ENCODE measurements at regions not wholly inside any gene's neighbourhood (a gene's known extent, or its start where the extent isn't known, plus 50 kb on each side); places are given as distances from the start of the nearest gene placed in this dataset.

DNA sequence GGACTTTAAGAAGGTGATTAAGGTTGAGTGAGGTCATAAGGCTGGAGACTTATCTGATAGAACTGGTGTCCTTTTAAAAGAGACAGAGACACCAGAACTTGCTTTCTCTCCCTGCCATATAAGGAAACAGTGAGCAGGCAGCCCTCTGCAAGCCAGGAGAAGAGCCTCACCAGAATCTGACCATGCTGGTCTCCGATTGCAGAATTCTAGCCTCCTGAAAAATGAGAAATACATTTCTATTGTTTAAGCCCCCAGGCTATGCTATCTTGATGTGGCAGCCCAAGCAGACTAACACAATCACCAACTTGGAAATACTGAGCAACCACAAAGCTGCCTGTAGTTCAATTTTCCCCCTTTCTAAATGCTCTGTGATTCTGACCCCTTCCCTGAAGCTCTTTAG lies 161.4 kb upstream of the RARB start:
- TF ChIP-seq, protein P1, sequence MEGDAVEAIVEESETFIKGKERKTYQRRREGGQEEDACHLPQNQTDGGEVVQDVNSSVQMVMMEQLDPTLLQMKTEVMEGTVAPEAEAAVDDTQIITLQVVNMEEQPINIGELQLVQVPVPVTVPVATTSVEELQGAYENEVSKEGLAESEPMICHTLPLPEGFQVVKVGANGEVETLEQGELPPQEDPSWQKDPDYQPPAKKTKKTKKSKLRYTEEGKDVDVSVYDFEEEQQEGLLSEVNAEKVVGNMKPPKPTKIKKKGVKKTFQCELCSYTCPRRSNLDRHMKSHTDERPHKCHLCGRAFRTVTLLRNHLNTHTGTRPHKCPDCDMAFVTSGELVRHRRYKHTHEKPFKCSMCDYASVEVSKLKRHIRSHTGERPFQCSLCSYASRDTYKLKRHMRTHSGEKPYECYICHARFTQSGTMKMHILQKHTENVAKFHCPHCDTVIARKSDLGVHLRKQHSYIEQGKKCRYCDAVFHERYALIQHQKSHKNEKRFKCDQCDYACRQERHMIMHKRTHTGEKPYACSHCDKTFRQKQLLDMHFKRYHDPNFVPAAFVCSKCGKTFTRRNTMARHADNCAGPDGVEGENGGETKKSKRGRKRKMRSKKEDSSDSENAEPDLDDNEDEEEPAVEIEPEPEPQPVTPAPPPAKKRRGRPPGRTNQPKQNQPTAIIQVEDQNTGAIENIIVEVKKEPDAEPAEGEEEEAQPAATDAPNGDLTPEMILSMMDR (IDR thresholded peaks at IDR 0.05; ENCODE audit: borderline replicate concordance, insufficient read depth, low read depth, low read length): no peak

DNA sequence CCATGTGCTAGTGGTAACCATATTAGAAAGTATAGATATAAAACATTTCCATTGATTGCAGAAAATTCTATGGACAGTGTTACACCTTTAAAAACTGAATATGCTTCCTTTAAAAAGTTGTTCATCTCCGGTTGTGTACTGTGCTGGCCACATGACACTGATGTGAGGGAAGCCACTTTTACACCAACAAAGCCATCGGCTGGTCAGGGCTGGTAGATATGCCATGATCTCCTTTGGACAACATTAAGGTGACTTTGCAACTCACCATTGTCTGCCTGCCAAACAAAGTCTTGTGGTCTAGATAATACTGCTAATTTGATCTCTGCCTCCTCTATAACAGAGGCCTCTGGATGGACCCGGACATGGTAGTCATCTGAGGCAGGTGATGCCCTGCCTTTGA lies 156.0 kb upstream of the RARB start:
- no peak overlapping the region for H3K4me3 ChIP-seq (ENCODE audit: low read depth, low read length)
- TF ChIP-seq, protein P1 (IDR thresholded peaks at IDR 0.05; ENCODE audit: borderline replicate concordance, insufficient read depth, low read depth, low read length): no peak

More for the DNA sequence above, 161.4 kb upstream of the RARB start:
- H3K4me3 ChIP-seq (ENCODE audit: low read depth, low read length): no peak overlapping the region

DNA sequence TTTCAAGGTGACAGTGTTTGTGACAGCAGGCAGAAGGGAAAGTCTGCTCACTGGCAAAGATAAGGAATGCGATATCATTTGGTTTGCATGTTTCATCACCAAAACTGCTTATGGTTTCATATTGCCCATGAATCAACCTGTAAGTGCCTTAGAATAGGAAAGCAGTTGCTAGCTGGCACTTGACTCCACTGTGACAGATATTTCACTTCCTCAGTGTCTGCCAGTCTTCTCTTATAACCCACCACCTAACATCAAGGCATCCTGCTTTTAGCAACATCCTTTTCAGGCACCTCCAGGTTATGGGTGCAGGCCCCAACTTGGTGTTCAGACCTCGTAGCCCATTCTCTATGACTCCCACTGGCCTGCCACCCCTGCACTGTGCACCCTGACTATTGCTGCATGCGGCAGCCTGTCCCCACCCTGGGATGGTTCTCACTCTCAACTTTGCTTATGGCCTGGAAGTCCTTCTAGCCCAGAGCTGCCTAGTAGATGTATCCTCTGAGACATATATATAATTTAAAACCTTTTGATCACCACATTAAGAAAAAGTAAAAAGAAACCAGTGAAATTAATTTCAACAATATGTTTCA lies 154.4 kb upstream of the RARB start:
- no peak overlapping the region for H3K4me3 ChIP-seq (ENCODE audit: low read depth, low read length)
- TF ChIP-seq, protein P1 (IDR thresholded peaks at IDR 0.05; ENCODE audit: borderline replicate concordance, insufficient read depth, low read depth, low read length): no peak

DNA sequence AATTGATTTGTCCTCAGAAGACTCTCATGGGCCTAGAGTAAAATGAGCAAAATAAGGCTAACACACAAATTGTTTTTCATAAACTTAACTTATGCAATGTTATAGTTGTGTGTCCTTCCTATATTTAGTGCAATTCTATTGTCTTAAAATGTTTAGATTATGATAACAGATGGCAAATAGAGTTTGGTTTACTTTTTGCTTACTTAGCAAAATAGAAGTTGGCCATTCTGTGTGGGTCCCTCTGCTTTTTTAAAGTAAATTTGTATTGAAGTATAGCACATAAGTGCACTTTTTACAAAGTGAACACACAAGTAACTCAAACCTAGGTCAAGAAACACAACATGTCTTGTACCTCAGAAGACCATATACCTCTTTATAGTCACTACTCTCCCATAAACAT lies 150.6 kb upstream of the RARB start:
- no peak overlapping the region for H3K4me3 ChIP-seq (ENCODE audit: low read depth, low read length)
- TF ChIP-seq, protein P1 (IDR thresholded peaks at IDR 0.05; ENCODE audit: borderline replicate concordance, insufficient read depth, low read depth, low read length): no peak

DNA sequence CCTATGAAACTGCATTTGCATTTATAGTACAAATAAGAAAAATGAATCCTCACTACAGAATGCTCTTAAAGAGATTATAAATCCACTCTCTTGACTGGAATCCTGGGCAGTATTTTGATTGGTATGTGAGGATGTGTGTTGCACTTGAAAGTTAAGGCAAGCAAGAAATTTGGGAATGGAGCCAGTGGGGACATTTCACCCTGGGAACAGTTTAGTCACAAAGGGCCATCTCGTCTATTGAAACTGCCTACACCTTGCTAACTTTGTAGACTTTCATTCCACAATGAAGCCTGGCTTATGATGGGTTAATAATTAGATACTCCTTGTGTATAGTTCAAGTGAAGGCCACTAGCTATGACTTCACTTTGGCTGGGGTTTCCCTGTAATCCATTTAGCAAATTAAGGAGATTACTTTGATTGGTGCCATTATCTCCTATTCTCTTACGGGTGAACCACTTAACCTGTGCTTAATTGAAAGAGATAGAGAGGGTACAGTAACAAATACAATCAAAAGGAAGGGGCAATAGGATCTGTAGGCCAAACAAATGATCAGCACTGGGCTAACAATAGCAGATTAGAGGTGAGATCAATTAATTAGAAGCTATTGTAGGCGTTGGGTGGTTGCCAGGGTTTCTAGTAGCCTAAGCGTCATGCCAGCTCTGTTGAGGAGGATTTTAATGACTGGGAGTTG lies 146.9 kb upstream of the RARB start:
- TF ChIP-seq, protein P1 (IDR thresholded peaks at IDR 0.05; ENCODE audit: borderline replicate concordance, insufficient read depth, low read depth, low read length): no peak
- no peak overlapping the region for H3K4me3 ChIP-seq (ENCODE audit: low read depth, low read length)

DNA sequence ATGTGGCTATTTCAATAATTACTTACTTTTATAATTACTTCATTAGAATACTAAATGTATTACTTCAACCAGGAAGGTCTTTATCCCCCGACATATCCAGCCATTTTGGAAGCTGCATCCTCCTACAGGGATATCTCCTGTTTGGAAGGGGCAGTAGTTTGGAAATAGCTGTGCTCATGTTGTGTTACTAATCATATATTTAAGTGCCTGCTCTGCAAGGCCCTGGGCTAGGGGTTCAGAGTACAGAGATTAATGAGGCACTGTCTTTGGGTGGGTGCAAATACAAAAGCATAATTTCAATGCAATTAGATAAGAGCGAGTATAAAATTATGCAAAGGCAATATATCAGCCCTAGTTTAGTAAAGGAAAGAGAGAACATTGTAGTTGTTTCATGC lies 146.3 kb upstream of the RARB start:
- no peak overlapping the region for H3K4me3 ChIP-seq (ENCODE audit: low read depth, low read length)
- TF ChIP-seq, protein P1 (IDR thresholded peaks at IDR 0.05; ENCODE audit: borderline replicate concordance, insufficient read depth, low read depth, low read length): no peak

DNA sequence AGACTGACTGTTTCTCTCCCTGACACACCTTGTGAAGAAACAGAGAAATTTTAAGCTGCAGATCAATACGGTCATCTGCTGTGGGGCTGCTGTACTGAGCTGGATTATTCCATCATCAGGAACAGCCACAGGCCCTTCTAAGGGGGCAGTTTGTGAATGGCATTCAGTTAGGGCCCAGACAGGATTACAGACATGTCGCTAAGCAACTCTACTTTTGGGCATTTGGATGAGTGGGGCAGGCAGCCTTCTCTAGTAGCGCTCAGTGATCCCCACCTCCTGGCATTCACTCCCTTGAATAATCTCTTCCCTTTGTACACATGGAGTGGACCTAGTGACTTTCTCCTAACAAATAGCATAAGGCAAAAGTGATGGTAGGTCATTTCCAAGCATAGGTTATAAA lies 144.4 kb upstream of the RARB start:
- TF ChIP-seq, protein P1 (IDR thresholded peaks at IDR 0.05; ENCODE audit: borderline replicate concordance, insufficient read depth, low read depth, low read length): no peak
- H3K4me3 ChIP-seq (ENCODE audit: low read depth, low read length): no peak overlapping the region
